HG03060 (cell line): ENCODE measurements at regions not wholly inside any gene's neighbourhood (a gene's known extent, or its start where the extent isn't known, plus 50 kb on each side); places are given as distances from the start of the nearest gene placed in this dataset.

Experiments used
- ATAC-seq: cut with Tn5 transposase; IDR thresholded peaks from one replicate; pipeline ENCODE4 v1.9.1; 2021; ENCODE audit warnings: low read depth, moderate number of reproducible peaks; ENCODE audit not compliant: unreplicated experiment

DNA sequence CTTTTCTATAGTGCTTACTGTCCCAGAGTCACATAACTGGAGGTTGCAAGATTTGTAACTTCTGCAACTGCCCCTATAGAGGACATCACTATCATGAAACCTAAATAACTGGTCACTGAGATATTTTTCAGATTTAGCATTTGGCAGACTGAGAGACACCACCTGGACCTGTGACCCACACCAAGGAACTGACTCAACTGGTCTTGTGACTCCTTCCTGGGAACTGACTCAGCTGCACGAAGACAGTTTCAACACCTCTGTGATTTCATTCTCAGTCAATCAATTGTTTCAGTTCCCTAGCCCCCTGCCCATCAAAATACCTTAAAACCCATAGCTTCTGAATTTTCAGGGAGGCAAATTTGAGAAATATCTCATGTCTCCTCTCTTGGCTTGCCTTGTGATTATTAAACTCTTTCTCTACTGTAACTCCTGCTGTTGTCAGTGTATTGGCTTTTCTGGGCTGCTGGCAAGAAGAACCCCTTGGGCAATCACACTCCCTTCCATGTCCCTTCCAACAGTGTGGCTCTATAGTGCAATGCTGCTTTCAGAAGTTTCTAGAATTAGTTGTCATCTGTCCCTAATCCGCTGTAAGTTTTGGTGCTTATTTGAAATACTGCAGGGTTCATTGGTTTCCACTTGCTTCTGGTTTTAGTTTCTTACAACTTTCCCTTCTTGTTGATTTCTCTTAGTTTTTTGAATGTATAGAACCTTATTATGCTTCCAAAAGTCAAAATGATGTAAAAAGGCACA is 127.8 kb upstream of the ADCY1 start:
- peak; percentile 31 for ATAC-seq

DNA sequence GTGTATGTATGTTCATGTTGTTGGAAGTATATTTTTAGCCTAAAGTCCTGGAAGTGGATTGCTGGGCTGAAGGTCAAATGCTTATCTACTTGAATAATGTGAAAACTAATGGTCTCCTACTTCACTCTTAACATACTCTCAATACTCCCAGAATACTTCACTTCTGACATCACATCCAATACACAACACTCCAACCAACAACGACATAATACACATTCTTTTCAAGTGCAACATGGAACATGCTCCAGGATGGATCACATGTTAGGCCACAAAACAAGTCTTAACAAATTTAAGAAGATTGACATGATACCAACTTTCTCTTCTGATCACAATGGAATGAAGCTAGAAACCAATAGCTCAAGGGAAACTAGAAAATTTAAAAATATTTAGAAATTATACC is 126.9 kb upstream of the ADCY1 start:
- ATAC-seq, result no peak

DNA sequence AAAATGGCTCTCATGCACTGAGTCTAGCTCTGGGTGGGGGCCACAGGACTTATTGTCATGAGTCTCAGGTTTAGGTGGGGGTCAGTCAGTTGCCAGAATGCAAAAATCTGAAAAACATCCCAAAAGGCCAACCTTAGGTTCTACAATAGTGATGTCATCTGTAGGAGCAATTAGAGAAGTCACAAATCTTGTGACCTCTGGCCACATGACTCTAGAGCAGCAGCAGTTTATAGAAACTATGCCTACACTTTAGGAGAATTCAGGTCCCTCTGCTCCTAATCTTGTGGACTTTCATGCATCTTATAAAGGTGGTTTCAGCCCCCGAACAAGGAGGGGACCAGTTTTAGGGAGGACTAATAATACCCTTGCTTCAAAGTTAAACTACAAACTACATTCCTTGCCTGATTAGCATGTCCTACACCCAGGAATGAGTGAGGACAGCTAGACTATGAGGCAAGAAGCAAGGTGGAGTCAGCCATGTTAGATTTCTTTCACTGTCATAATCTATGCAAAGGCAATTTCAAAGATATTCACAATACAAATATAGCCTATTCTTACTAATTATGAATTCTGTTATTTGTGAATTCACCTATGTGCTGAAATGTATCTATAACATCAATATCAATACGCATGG is 123.5 kb upstream of the ADCY1 start:
- no peak for ATAC-seq

GRCh38 chr7:45451342-45452035 is 122.7 kb upstream of the ADCY1 start:
- ATAC-seq, result no peak

DNA sequence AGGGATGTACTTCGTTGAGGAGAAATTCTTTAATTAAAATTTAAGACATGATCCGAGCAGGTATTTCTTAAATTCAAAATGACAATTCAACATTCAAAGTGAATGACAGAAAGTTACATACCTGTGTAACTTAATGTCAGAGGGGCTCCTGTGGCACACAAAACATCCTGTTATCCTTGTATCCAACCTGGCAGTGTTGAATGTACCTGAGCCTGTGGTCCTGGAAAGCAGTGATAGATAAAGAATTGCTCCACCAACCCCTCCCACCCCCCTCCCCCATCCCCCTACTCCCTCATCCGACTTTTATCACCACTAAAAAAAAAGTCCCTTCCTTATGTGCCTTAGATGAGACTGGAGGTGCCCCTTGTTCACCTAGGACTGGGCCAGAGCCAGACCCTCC is 119.4 kb upstream of the ADCY1 start:
- ATAC-seq, result no peak

- no peak for ATAC-seq
Observed at GRCh38 chr7:45455662-45456061, 118.5 kb upstream of the ADCY1 start.

DNA sequence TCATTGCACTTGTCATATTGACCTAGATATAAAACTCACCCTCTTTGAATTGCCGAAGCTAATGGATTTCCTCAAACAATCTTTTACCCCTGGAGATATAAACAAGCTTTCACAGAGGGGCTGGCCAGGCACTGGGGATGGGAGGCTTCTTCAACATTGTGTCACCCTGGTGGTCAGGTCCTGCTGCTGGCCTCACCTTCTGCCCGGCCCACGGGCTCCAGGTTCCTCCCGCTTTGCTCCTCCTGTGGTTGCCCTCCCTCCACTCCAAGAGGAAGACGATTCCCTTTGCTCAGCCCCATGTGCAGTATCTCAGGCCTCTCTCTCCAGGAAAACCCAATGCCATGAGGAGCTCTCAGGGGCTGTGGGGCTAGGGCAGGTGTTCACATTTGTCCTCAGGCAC is 118.1 kb upstream of the ADCY1 start:
- no peak for ATAC-seq

- ATAC-seq, result no peak
Observed at GRCh38 chr7:45456747-45457524, 117.2 kb upstream of the ADCY1 start.

DNA sequence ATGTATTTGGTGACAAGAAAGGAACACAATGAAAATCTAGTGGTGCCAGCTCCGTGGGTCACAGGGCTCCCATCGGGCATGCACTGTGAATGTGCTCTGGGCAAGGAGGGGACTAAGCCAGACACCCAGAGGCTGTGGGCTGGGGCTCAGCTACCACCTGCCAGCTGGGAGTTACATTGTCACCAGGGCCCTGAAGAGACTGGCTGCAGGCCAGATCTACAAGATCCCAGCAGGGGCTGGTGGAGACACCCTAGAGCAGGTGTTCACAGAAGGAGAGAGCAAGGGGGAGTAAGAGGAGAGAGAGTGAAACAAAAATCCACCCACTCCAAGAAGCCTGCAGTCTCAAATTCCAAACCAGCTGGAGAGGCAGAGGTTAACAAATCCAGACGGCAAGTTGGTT is 116.6 kb upstream of the ADCY1 start:
- no peak for ATAC-seq

DNA sequence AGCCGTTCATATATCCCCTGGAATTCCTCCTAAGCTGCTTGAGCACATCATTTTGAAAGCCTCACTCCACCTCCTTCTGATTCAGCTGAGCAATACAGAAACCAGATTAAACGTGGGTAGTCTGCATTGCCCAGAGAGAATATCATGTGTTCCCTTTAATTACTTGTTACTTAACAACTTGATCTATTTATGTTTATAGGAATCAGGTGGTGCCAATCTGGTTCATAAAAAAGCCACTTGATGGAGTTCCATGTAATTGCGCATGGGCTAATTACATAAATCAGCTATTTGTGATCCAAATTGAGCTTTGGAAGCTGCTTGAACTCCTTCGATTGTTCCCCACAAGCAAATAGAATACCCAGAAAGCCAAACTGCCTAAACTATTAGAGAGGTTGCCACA is 114.7 kb upstream of the ADCY1 start:
- no peak for ATAC-seq

DNA sequence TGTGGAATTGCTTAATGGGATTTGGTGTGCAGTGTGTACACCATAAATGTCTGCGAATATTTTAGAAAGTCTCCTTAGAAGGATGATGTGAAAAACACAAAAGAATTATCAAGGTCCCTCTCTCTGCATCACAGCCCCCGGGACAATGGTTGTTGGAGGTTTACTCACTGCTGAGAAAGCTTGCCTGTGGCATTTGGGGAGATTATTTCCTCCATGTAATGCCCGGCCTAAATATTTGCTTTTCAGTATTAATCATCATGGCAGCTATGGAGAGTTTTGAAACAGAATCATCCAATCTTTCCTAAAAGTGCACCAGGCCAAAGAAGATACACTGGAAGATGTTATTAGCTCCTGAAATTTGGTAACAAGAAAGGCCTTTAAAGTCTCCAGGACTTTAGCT is 113.8 kb upstream of the ADCY1 start:
- ATAC-seq, result no peak

DNA sequence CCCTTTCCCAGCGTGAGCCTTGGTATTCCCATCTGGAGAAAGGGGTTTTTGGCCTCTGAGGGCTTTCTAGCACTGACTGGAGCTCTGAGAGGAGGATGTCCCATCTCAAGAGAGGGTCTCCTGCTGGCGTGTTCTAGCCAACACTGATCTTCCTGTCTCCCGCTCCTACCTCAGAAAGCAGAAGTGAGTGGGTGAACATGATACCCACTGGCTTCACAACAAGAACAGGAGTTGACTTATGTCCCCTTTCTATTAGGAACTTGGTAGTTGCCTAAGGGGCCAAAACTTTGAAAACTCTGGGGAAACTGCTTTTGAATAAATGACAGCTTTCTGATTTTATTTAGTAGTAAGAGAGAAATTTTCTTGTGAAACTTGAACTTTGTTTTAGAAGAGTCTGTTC is 113.1 kb upstream of the ADCY1 start:
- no peak for ATAC-seq

- ATAC-seq, result no peak
Observed at GRCh38 chr7:45469103-45469502, 105.1 kb upstream of the ADCY1 start.

DNA sequence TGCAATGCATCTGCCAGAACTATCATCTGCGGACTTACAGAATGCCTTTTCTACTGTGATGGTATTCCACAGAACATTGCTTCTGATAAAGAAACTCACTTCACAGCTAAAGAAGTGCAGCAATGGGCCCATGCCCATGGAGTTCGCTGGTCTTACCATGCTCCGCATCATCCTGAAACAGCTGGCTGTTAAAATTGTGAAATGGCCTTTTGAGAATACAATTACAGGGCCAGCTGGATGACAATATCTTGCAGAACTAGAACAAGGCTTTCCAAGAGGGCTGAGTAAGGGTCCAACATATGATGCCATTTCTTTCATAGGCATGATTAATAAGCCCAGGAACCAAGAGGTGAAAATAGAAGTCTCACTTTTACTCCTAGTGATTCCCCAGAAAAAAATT is 104.1 kb upstream of the ADCY1 start:
- ATAC-seq, result no peak

DNA sequence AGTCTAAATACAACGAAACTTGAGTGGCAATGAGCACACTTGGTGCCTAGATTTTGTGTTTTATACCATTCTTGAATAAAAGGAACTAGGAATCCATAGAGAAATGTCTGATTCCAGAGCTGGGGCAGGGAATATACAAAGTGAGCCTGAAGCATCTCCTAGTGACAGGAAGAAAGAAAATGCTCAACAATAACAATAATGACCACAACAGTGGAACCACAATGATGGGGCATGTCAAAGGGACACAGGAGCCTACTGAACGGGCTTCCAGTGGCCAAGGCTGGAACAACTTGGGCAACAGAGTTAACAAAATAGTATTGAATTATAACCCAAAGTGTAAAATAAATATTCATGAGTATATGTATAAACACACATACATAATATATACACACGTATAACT is 94.4 kb upstream of the ADCY1 start:
- no peak for ATAC-seq

GRCh38 chr7:45482451-45482850 is 91.7 kb upstream of the ADCY1 start:
- ATAC-seq, result no peak

- ATAC-seq, result no peak
Observed at GRCh38 chr7:45484094-45484493, 90.1 kb upstream of the ADCY1 start.

- ATAC-seq, result no peak
Observed at GRCh38 chr7:45486575-45486974, 87.6 kb upstream of the ADCY1 start.

DNA sequence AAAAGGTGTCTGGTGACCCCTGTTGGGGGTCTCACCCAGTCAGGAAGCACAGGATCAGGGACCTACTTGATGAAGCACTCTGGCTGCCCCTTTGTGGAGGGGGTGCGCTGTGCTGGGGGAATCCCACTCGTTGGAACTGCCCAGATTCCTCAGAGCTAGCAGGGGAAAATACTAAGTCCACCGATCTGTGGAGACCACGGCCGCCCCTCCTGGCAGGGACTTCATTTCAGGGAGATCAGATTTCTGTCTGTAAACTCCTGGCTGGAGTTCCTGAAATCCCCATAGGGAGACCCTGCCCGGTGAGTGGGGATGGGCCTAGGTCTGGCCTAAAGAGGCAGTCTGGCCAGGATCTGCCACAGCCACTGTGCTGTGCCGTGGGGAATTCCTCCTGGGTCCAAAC is 79.3 kb upstream of the ADCY1 start:
- no peak for ATAC-seq

DNA sequence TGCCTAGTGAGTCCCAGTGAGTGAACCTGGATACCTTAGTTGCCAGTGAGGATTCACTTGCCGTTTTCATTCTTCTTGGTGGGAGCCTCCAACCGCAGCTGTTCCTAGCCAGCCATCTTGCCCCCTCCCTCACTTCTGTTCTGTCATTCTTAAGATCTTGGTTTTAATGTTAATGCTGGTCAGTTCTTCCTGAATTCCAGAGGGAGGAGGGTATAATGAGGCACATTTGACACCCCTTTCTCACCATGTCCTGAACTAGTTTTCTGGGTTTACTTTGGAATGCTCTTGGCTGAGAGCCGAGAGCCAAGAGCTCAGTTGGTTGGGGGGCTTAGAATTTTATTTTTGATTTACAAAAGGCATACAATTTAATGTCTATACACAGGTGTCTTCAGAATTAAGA is 78.5 kb upstream of the ADCY1 start:
- no peak for ATAC-seq

- no peak for ATAC-seq
Observed at GRCh38 chr7:45500257-45500656, 73.9 kb upstream of the ADCY1 start.
